H1 (cell line): ENCODE measurements at regions not wholly inside any gene's neighbourhood (a gene's known extent, or its start where the extent isn't known, plus 50 kb on each side); places are given as distances from the start of the nearest gene placed in this dataset.

Source experiments
- CTCF ChIA-PET: fragments of 300-600 bp; sonication (Branson Sonifier 250); formaldehyde crosslinking; loops from one replicate; lab custom pipeline; 2021; ENCODE audit not compliant: partially characterized antibody; lab: Charles Lee
- POLR2A ChIA-PET: fragments of 300-600 bp; sonication (Branson Sonifier 250); formaldehyde crosslinking; loops from one replicate; lab custom pipeline; 2021; ENCODE audit warnings: inconsistent platforms; ENCODE audit not compliant: partially characterized antibody; lab: Charles Lee
- DNase-seq, 2 experiments: peaks; one replicate each; pipeline versions ENCODE4 v3.0.0 to v3.0.0-alpha.2; 2010 to 2022; ENCODE audit warnings: low spot score in 2 of 2, low read depth in 1 of 2, mixed read lengths in 1 of 2
- FAIRE-seq: peaks from 2 replicates; lab custom pipeline; 2011; peaks lifted over from hg19 to GRCh38; lab: Jason Lieb, UNC
- H2AFZ ChIP-seq: 2 replicates; pipeline ENCODE4 v1.8.1; 2012; ENCODE audit warnings: low read length, inconsistent platforms
- H2AK5ac ChIP-seq: 2 replicates; pipeline ENCODE4 v1.6.1; 2013; ENCODE audit warnings: low read depth, low read length
- H2BK120ac ChIP-seq: replicated peaks from 2 replicates; pipeline ENCODE3; 2013; ENCODE audit warnings: low read depth, low read length, inconsistent platforms
- H2BK12ac ChIP-seq: 2 replicates; pipeline ENCODE4 v1.6.1; 2013; ENCODE audit warnings: low read depth, low read length
- H2BK15ac ChIP-seq: 2 replicates; pipeline ENCODE4 v1.6.1; 2013; ENCODE audit warnings: low read length
- H2BK20ac ChIP-seq: 2 replicates; pipeline ENCODE4 v1.6.1; 2013; ENCODE audit warnings: low read length
- H2BK5ac ChIP-seq: 2 replicates; pipeline ENCODE4 v1.6.1; 2013; ENCODE audit warnings: low read depth, low read length
- H3K14ac ChIP-seq: 2 replicates; pipeline ENCODE4 v1.6.1; 2013; ENCODE audit warnings: inconsistent platforms; ENCODE audit not compliant: insufficient read length
- H3K18ac ChIP-seq: 2 replicates; pipeline ENCODE4 v1.6.1; 2013; ENCODE audit warnings: low read length; ENCODE audit errors: extremely low read depth
- H3K23ac ChIP-seq: 2 replicates; pipeline ENCODE4 v1.6.1; 2013; ENCODE audit warnings: inconsistent platforms; ENCODE audit not compliant: insufficient read length
- H3K23me2 ChIP-seq: 2 replicates; pipeline ENCODE4 v1.6.1; 2013; ENCODE audit warnings: low read depth, low read length
- H3K27ac ChIP-seq: 2 replicates; pipeline ENCODE4 v1.6.1; 2011; ENCODE audit warnings: low read depth, low read length, inconsistent platforms
- H3K27me3 ChIP-seq, 4 experiments: replicated peaks in 1 of 4; 1 replicate in 1 of 4; 2 replicates in 3 of 4; pipeline versions ENCODE4 v1.6.1 to v1.8.1; 2011 to 2013; ENCODE audit warnings: low read length in 3 of 4, mild to moderate bottlenecking in 3 of 4, inconsistent platforms in 2 of 4, mixed read lengths in 2 of 4, moderate library complexity in 1 of 4; ENCODE audit not compliant: control insufficient read depth in 3 of 4, insufficient read depth in 3 of 4; ENCODE audit errors: extremely low read depth in 1 of 4
- H3K36me3 ChIP-seq, 4 experiments: 2 replicates each; pipeline versions ENCODE4 v1.6.1 to v1.8.1; 2011 to 2013; ENCODE audit warnings: mild to moderate bottlenecking in 4 of 4, low read length in 3 of 4, moderate library complexity in 2 of 4, control low read depth in 1 of 4, inconsistent platforms in 1 of 4; ENCODE audit not compliant: insufficient read depth in 4 of 4, control insufficient read depth in 2 of 4
- H3K4ac ChIP-seq: replicated peaks from 2 replicates; pipeline ENCODE3; 2013; ENCODE audit warnings: low read length, low read depth, mixed read lengths, inconsistent platforms; ENCODE audit not compliant: insufficient read length
- H3K4me1 ChIP-seq, 4 experiments: replicated peaks in 1 of 4; 1 replicate in 1 of 4; 2 replicates in 3 of 4; pipeline versions ENCODE4 v1.6.1 to v1.8.1; 2011 to 2013; ENCODE audit warnings: low read length in 3 of 4, inconsistent platforms in 2 of 4, mixed read lengths in 1 of 4; ENCODE audit not compliant: insufficient read depth in 4 of 4, control insufficient read depth in 3 of 4
- H3K4me2 ChIP-seq, 2 experiments: 2 replicates each; pipeline versions ENCODE4 v1.6.1 to v1.8.1; 2011 to 2013; ENCODE audit warnings: low read depth in 2 of 2, low read length in 2 of 2, control low read depth in 1 of 2, inconsistent platforms in 1 of 2, mild to moderate bottlenecking in 1 of 2; ENCODE audit not compliant: insufficient read depth in 1 of 2
- H3K4me3 ChIP-seq, 4 experiments: fragments of 200-600, 300-600 bp in 1 of 4; sonication (generic), shearing (Covaris generic), sonication (Bioruptor Twin) in 1 of 4; 2 replicates each; pipeline versions ENCODE4 v1.5.1 to v1.8.1; 2011 to 2016; ENCODE audit warnings: low read length in 4 of 4, low read depth in 3 of 4, control low read depth in 2 of 4, inconsistent platforms in 2 of 4, mild to moderate bottlenecking in 2 of 4, mixed read lengths in 1 of 4, moderate library complexity in 1 of 4; ENCODE audit not compliant: insufficient read depth in 2 of 4; ENCODE audit errors: extremely low read depth in 1 of 4
- H3K56ac ChIP-seq: replicated peaks from 2 replicates; pipeline ENCODE3; 2013; ENCODE audit warnings: low read depth, mild to moderate bottlenecking, mixed read lengths, low read length, inconsistent platforms; ENCODE audit not compliant: insufficient read length
- H3K79me1 ChIP-seq: 2 replicates; pipeline ENCODE4 v1.6.1; 2013; ENCODE audit warnings: low read depth, low read length, control low read depth
- H3K79me2 ChIP-seq, 2 experiments: 2 replicates each; pipeline versions ENCODE4 v1.6.1 to v1.8.1; 2012 to 2013; ENCODE audit warnings: low read length in 2 of 2, mild to moderate bottlenecking in 2 of 2, inconsistent platforms in 1 of 2; ENCODE audit not compliant: insufficient read depth in 2 of 2, control insufficient read depth in 1 of 2
- H3K9ac ChIP-seq, 4 experiments: replicated peaks in 1 of 4; 1 replicate in 1 of 4; 2 replicates in 3 of 4; pipeline versions ENCODE4 v1.6.1 to v1.8.1; 2011 to 2013; ENCODE audit warnings: low read depth in 3 of 4, low read length in 3 of 4, control low read depth in 2 of 4, mild to moderate bottlenecking in 2 of 4, moderate library complexity in 2 of 4, inconsistent platforms in 1 of 4; ENCODE audit errors: extremely low read depth in 1 of 4
- H3K9me3 ChIP-seq, 2 experiments: 2 replicates each; pipeline versions ENCODE4 v1.6.1 to v1.8.1; 2012 to 2013; ENCODE audit warnings: mild to moderate bottlenecking in 2 of 2, moderate library complexity in 2 of 2, control low read depth in 1 of 2, inconsistent platforms in 1 of 2, low read depth in 1 of 2, low read length in 1 of 2, mixed read lengths in 1 of 2; ENCODE audit not compliant: insufficient read depth in 2 of 2
- H4K20me1 ChIP-seq, 2 experiments: replicated peaks in 1 of 2; 2 replicates each; pipeline versions ENCODE3 to v1.8.1; 2011 to 2013; ENCODE audit warnings: inconsistent platforms in 2 of 2, low read length in 2 of 2, mild to moderate bottlenecking in 1 of 2; ENCODE audit not compliant: insufficient read depth in 2 of 2, control insufficient read depth in 1 of 2
- H4K5ac ChIP-seq: 2 replicates; pipeline ENCODE4 v1.6.1; 2013; ENCODE audit warnings: low read length, low read depth, mixed read lengths, inconsistent platforms; ENCODE audit not compliant: insufficient read length
- H4K8ac ChIP-seq: 2 replicates; pipeline ENCODE4 v1.8.0; 2013; ENCODE audit warnings: mild to moderate bottlenecking, moderate library complexity, low read length, inconsistent platforms; ENCODE audit not compliant: insufficient read depth; ENCODE audit errors: extremely low read depth
- H4K91ac ChIP-seq: replicated peaks from 2 replicates; pipeline ENCODE3; 2013; ENCODE audit warnings: low read length, mixed read lengths, inconsistent platforms; ENCODE audit not compliant: insufficient read length
- BCL11A ChIP-seq, 2 experiments: IDR thresholded peaks; one replicate each; pipeline ENCODE4 v1.6.1; 2011; ENCODE audit warnings: low read depth in 2 of 2, low read length in 2 of 2, mild to moderate bottlenecking in 2 of 2
- CBX5 ChIP-seq: fragments of 300-800, 300-1000 bp; sonication (generic); IDR thresholded peaks from 2 replicates; pipeline ENCODE4 v1.7.1; 2016; ENCODE audit warnings: antibody characterized with exemption, low read length, low read depth
- CBX8 ChIP-seq: fragments of 300-800, 300-1000 bp; sonication (generic); IDR thresholded peaks from 2 replicates; pipeline ENCODE4 v1.7.1; 2016; ENCODE audit warnings: low read depth, low read length, borderline replicate concordance
- EP300 ChIP-seq, 2 experiments: IDR thresholded peaks; 1 replicate in 1 of 2; 2 replicates in 1 of 2; pipeline ENCODE4 v1.6.1; 2011 to 2012; ENCODE audit warnings: low read depth in 2 of 2, low read length in 2 of 2, mild to moderate bottlenecking in 2 of 2, borderline replicate concordance in 1 of 2, inconsistent platforms in 1 of 2, moderate library complexity in 1 of 2
- HDAC6 ChIP-seq: IDR thresholded peaks from one replicate; pipeline ENCODE4 v1.7.1; 2012; ENCODE audit warnings: low read depth, mild to moderate bottlenecking, inconsistent platforms, low read length, moderate library complexity
- JUN ChIP-seq: IDR thresholded peaks from 2 replicates; pipeline ENCODE4 v1.6.1; 2011; ENCODE audit warnings: low read depth, mild to moderate bottlenecking, improper control_type of control experiment, low read length
- KDM4A ChIP-seq: IDR thresholded peaks from one replicate; pipeline ENCODE4 v1.7.1; 2012; ENCODE audit warnings: low read depth, mild to moderate bottlenecking, moderate library complexity, low read length, inconsistent platforms; ENCODE audit not compliant: severe bottlenecking
- KDM5A ChIP-seq: fragments of 200-600 bp; IDR thresholded peaks from 2 replicates; pipeline ENCODE4 v1.7.1; 2012; ENCODE audit warnings: mild to moderate bottlenecking, low read length, inconsistent platforms, mixed read lengths
- POLR2A ChIP-seq, 2 experiments: IDR thresholded peaks; 1 replicate in 1 of 2; 2 replicates in 1 of 2; pipeline ENCODE4 v1.6.1; 2011; ENCODE audit warnings: low read depth in 2 of 2, low read length in 2 of 2, mild to moderate bottlenecking in 2 of 2; ENCODE audit errors: control extremely low read depth in 1 of 2
- RFX5 ChIP-seq: IDR thresholded peaks from 2 replicates; pipeline ENCODE4 v1.6.1; 2011; ENCODE audit warnings: low read depth, low read length, improper control_type of control experiment, borderline replicate concordance
- RXRA ChIP-seq: IDR thresholded peaks from 2 replicates; pipeline ENCODE4 v1.6.1; 2011; ENCODE audit warnings: low read depth, mild to moderate bottlenecking, low read length, moderate library complexity; ENCODE audit not compliant: insufficient read depth
- SIX5 ChIP-seq: IDR thresholded peaks from 2 replicates; pipeline ENCODE4 v1.6.1; 2011; ENCODE audit warnings: mild to moderate bottlenecking, low read depth, low read length
- SP2 ChIP-seq: IDR thresholded peaks from 2 replicates; pipeline ENCODE4 v1.6.1; 2012; ENCODE audit warnings: mild to moderate bottlenecking, low read length, inconsistent platforms
- TAF1 ChIP-seq: IDR thresholded peaks from 2 replicates; pipeline ENCODE4 v1.6.1; 2011; ENCODE audit warnings: mild to moderate bottlenecking, low read depth, low read length
- TEAD4 ChIP-seq: IDR thresholded peaks from 2 replicates; pipeline ENCODE4 v1.6.1; 2012; ENCODE audit warnings: low read depth, low read length, inconsistent platforms, mixed read lengths
- WGBS, 2 experiments: shearing (Covaris generic) in 1 of 2; methylation state at CpG; one replicate each; pipeline versions ENCODE4 v1.1.6 to v1.1.7; 2013 to 2015; ENCODE audit warnings: low lambda C conversion rate in 2 of 2, mixed read lengths in 2 of 2, inconsistent platforms in 1 of 2, low coverage in 1 of 2, missing lambda C conversion rate in 1 of 2; ENCODE audit not compliant: insufficient replicate concordance in 2 of 2, insufficient coverage in 1 of 2, insufficient read length in 1 of 2; ENCODE audit errors: extremely low coverage in 1 of 2, missing lambda C conversion rate in 1 of 2; 5-methylcytosine and 5-hydroxymethylcytosine counted together

DNA sequence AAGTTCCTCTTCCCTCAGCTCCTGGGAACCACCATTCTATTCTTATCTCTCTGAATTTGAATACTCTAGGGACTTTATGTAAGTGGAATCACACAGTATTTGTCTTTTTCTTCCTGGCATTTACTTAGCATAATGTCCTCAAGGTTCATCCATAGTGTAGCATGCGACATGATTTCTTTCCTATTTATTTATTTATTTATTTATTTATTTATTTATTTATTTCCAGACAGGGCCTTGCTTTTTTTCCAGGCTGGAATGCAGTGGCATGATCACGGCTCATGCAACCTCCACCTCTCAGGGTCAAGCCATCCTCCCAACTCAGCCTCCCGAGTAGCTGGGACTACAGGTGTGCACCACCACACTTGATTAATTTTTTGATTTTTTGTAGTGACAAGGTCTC is 142.1 kb downstream of the GPBP1 start:
- H4K5ac ChIP-seq, result no peak overlapping the region
- H2AK5ac ChIP-seq, result no peak overlapping the region
- no peaks in the 10 kb centered on the region for H3K36me3 ChIP-seq
- H3K14ac ChIP-seq, result no peak overlapping the region
- H3K27me3 ChIP-seq, result no peaks in the 10 kb centered on the region
- H3K4me1 ChIP-seq, result no peaks in the 10 kb centered on the region
- no peaks in the 10 kb centered on the region for H3K79me1 ChIP-seq
- H3K27ac ChIP-seq, result no peak overlapping the region
- H3K9me3 ChIP-seq, result no peaks in the 10 kb centered on the region
- H4K20me1 ChIP-seq, result no peaks in the 10 kb centered on the region
- no peak for TF ChIP-seq RXRA
- TF ChIP-seq KDM4A, result no peak
- TF ChIP-seq SP2, result no peak
- no peak for TF ChIP-seq RFX5
- no peak for TF ChIP-seq BCL11A (IDR thresholded peaks at IDR 0.05; ENCODE audit: low read depth in 2 of 2, low read length in 2 of 2)
- no peak for TF ChIP-seq CBX8
- TF ChIP-seq POLR2A (IDR thresholded peaks at IDR 0.05; ENCODE audit: control extremely low read depth in 1 of 2, low read depth in 2 of 2, low read length in 2 of 2), result no peak
- TF ChIP-seq JUN, result no peak
- TF ChIP-seq EP300 (IDR thresholded peaks at IDR 0.05; ENCODE audit: borderline replicate concordance in 1 of 2, low read depth in 2 of 2, low read length in 2 of 2), result no peak
- no peak for TF ChIP-seq TAF1
- TF ChIP-seq HDAC6, result no peak
- no peak for TF ChIP-seq CBX5
- no peak for TF ChIP-seq KDM5A
- TF ChIP-seq SIX5, result no peak
- no peak for TF ChIP-seq TEAD4
- ChIA-PET POLR2A (no interaction called here), CTCF (interaction anchor here (1.0 to 1.4 kb wide), 4 partner anchors 14 to 183 kb away, joined by 3 to 6 read pairs (median 6); no protein-coding TSS in a partner anchor)
- H4K8ac ChIP-seq, result no peak overlapping the region
- no peak overlapping the region for H3K4me3 ChIP-seq
- H2BK120ac ChIP-seq, result no peak overlapping the region
- no peak overlapping the region for H3K9ac ChIP-seq
- no peak overlapping the region for H4K91ac ChIP-seq
- no peak overlapping the region for H2BK12ac ChIP-seq
- H2BK5ac ChIP-seq, result no peak overlapping the region
- H2BK20ac ChIP-seq, result no peak overlapping the region
- H2BK15ac ChIP-seq, result no peak overlapping the region
- FAIRE-seq (no peak), DNase-seq (no peak)
- H3K18ac ChIP-seq, result no peak overlapping the region
- H3K79me2 ChIP-seq, result no peaks in the 10 kb centered on the region
- no peak overlapping the region for H2AFZ ChIP-seq
- H3K23ac ChIP-seq, result no peak overlapping the region
- H3K23me2 ChIP-seq, result no peaks in the 10 kb centered on the region
- no peak overlapping the region for H3K56ac ChIP-seq
- no peak overlapping the region for H3K4ac ChIP-seq
- H3K4me2 ChIP-seq, result no peak overlapping the region
- 85% methylated on average over 3 of the region's 3 CpGs; no CpG with 5 or more reads in 1 of the 2 experiments for WGBS, 2 experiments
